Mucosa of rectum (tissue), 2 donors: ENCODE measurements at regions not wholly inside any gene's neighbourhood (a gene's known extent, or its start where the extent isn't known, plus 50 kb on each side); places are given as distances from the start of the nearest gene placed in this dataset.

Source experiments
- H3K27ac ChIP-seq, 2 donors: one replicate each; pipeline ENCODE4 v1.7.0; 2013; ENCODE audit warnings: inconsistent platforms in 2 of 2, low read depth in 2 of 2, low read length in 2 of 2
- H3K27me3 ChIP-seq, 2 donors: one replicate each; pipeline ENCODE4 v1.7.0; 2013; ENCODE audit warnings: low read length in 2 of 2; ENCODE audit not compliant: control insufficient read depth in 2 of 2, insufficient read depth in 2 of 2
- H3K36me3 ChIP-seq, 2 donors: one replicate each; pipeline ENCODE4 v1.7.0; 2013; ENCODE audit warnings: low read length in 2 of 2; ENCODE audit not compliant: control insufficient read depth in 2 of 2, insufficient read depth in 2 of 2
- H3K4me1 ChIP-seq, 2 donors: one replicate each; pipeline ENCODE4 v1.7.0; 2013; ENCODE audit warnings: low read length in 2 of 2, mild to moderate bottlenecking in 1 of 2; ENCODE audit not compliant: control insufficient read depth in 2 of 2, insufficient read depth in 2 of 2
- H3K4me3 ChIP-seq, 2 donors: one replicate each; pipeline ENCODE4 v1.7.0; 2013; ENCODE audit warnings: low read length in 2 of 2
- H3K9ac ChIP-seq, 2 donors: one replicate each; pipeline ENCODE4 v1.7.0; 2013; ENCODE audit warnings: low read length in 2 of 2, low read depth in 1 of 2, mild to moderate bottlenecking in 1 of 2
- H3K9me3 ChIP-seq, 2 donors: one replicate each; pipeline ENCODE4 v1.7.0; 2013; ENCODE audit warnings: low read length in 2 of 2; ENCODE audit not compliant: control insufficient read depth in 2 of 2
- donor health status: healthy.
- donor health status: Normal muscosa, but diverticular disease.

DNA sequence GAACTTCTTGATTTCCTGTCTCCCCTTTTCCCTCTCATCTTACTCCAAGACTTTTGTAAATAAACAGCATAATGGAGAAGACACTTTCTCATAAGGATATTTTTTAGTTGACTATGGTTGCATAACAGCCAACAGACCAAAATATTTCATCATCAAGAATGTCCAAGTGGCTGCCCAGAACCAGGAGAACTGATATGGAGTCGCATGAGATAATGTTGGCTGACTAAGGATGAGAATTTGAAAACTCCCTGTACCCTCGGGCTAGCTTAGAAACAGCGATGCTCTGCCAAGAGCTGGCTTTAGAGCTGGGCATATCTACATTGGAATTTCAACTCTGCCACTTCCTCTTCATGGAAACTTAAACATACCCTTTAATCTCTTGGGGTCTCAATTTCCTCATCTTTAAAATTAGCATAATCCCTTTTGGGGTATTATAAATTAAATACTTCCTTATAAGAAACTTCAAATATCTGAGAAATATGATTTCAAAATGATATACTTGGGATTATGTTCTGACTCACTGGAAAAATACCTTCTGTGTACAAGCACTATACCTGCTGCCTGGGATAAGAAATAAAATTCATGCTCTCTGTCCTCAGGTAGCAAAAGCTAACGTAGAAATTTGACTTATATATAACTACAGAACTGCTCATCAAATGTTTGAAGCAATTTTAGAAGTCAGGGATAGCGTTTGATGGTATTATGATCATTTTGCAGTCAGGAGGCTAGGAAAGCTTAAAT is 777.3 kb downstream of the LTN1 start:
- H3K9me3 ChIP-seq = no peaks in the 10 kb centered on the region
- no peak overlapping the region for H3K27ac ChIP-seq
- H3K9ac ChIP-seq = no peak overlapping the region
- no peaks in the 10 kb centered on the region for H3K27me3 ChIP-seq
- H3K4me1 ChIP-seq = no peaks in the 10 kb centered on the region
- H3K36me3 ChIP-seq = no peaks in the 10 kb centered on the region
- H3K4me3 ChIP-seq = no peak overlapping the region

DNA sequence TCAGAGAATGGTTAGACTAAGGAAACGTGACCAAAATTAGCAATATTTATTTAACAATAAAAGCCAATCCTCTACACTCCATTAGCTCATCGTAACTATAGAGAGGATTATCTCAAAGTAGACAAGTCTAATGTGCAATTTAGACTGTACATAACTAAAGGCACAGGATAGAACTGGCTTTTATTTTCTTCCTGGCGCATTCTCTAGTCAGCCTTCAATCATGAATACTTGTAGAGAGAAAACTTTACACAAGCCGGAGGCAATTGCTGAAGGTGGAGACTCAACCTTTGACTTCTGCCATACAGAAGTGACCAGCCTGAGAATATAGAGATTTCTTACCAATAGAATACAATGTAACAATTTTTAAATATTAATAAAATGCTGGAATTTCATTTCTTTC is 777.9 kb downstream of the LTN1 start:
- Histone ChIP-seq H3K4me1 (no peaks in the 10 kb centered on the region), H3K9me3 (no peaks in the 10 kb centered on the region), H3K27ac (no peak overlapping the region), H3K4me3 (no peak overlapping the region), H3K27me3 (no peaks in the 10 kb centered on the region), H3K9ac (no peak overlapping the region), H3K36me3 (no peaks in the 10 kb centered on the region)

GRCh38 chr21:28213261-28213660 is 779.4 kb downstream of the LTN1 start:
- H3K9me3 ChIP-seq = no peaks in the 10 kb centered on the region
- no peaks in the 10 kb centered on the region for H3K36me3 ChIP-seq
- no peak overlapping the region for H3K4me3 ChIP-seq
- H3K27me3 ChIP-seq = no peaks in the 10 kb centered on the region
- H3K4me1 ChIP-seq = no peaks in the 10 kb centered on the region
- no peak overlapping the region for H3K9ac ChIP-seq
- H3K27ac ChIP-seq = no peak overlapping the region

DNA sequence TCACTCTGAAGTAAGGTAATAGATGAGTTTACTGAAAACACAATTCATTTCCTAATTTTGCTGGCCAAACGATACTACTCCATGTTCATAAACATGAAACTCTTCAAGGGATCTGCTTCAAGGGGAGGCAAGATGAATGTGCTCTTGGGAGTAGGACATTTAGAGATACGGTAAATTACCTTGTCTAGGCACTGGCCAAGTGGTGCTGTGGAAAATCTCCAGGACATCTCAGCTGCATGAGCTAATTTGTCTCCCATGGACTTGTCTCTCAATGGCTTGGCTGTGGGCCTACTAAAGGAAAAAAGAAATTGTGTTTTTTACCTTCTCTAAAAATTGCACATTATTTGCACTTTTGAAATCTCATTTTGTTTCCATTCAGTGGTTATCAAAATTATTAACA is 780.6 kb downstream of the LTN1 start:
- H3K9me3 ChIP-seq = no peaks in the 10 kb centered on the region
- no peak overlapping the region for H3K4me3 ChIP-seq
- no peak overlapping the region for H3K27ac ChIP-seq
- no peaks in the 10 kb centered on the region for H3K36me3 ChIP-seq
- no peak overlapping the region for H3K9ac ChIP-seq
- H3K4me1 ChIP-seq = no peaks in the 10 kb centered on the region
- no peaks in the 10 kb centered on the region for H3K27me3 ChIP-seq

- H3K4me1 ChIP-seq = no peaks in the 10 kb centered on the region
- no peak overlapping the region for H3K4me3 ChIP-seq
- H3K27ac ChIP-seq = no peak overlapping the region
- no peak overlapping the region for H3K9ac ChIP-seq
- no peaks in the 10 kb centered on the region for H3K36me3 ChIP-seq
- no peaks in the 10 kb centered on the region for H3K9me3 ChIP-seq
- H3K27me3 ChIP-seq = no peaks in the 10 kb centered on the region
These were observed 785.1 kb downstream of the LTN1 start for GRCh38 chr21:28207436-28208173.

DNA sequence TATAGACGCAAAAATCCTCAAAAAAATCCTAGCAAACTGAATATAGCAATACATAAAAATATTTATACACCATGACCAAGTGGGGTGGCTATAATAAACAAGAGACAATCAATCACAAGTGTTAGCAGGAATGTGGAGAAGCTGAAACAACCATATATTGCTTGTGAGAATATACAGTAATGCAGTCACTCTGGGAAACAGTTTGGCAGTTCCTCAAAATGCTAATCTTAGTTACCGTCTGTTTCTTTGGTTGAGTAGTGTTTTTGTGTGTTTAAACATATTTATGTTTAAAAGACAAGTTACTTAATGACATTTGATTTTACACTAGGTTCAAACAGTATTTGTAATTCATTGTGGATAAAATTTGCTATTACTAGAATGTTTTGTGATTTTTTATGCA is 792.0 kb downstream of the LTN1 start:
- Histone ChIP-seq H3K27ac (no peak overlapping the region), H3K27me3 (no peaks in the 10 kb centered on the region), H3K4me3 (no peak overlapping the region), H3K36me3 (no peaks in the 10 kb centered on the region), H3K9me3 (no peaks in the 10 kb centered on the region), H3K9ac (no peak overlapping the region), H3K4me1 (no peaks in the 10 kb centered on the region)

- no peaks in the 10 kb centered on the region for H3K36me3 ChIP-seq
- no peaks in the 10 kb centered on the region for H3K4me1 ChIP-seq
- H3K27ac ChIP-seq = no peak overlapping the region
- no peaks in the 10 kb centered on the region for H3K27me3 ChIP-seq
- no peak overlapping the region for H3K4me3 ChIP-seq
- H3K9me3 ChIP-seq = peaks cover 0 to 2% of the 10 kb centered on the region in 2 donors
- no peak overlapping the region for H3K9ac ChIP-seq
These were observed 795.7 kb downstream of the LTN1 start for GRCh38 chr21:28196981-28197380.

- Histone ChIP-seq H3K4me1 (no peaks in the 10 kb centered on the region), H3K27me3 (no peaks in the 10 kb centered on the region), H3K27ac (no peak overlapping the region), H3K4me3 (no peak overlapping the region), H3K9me3 (peaks cover 0 to 2% of the 10 kb centered on the region in 2 donors), H3K9ac (no peak overlapping the region), H3K36me3 (no peaks in the 10 kb centered on the region)
These were observed 799.5 kb downstream of the LTN1 start for GRCh38 chr21:28193189-28193588.

- Histone ChIP-seq H3K4me1 (no peaks in the 10 kb centered on the region), H3K9ac (no peak overlapping the region), H3K27ac (no peak overlapping the region), H3K9me3 (no peaks in the 10 kb centered on the region), H3K36me3 (no peaks in the 10 kb centered on the region), H3K27me3 (no peaks in the 10 kb centered on the region), H3K4me3 (no peak overlapping the region)
These were observed 806.1 kb downstream of the LTN1 start for GRCh38 chr21:28186604-28187003.

GRCh38 chr21:28181730-28182129 is 810.9 kb downstream of the LTN1 start:
- Histone ChIP-seq H3K36me3 (no peaks in the 10 kb centered on the region), H3K4me1 (no peaks in the 10 kb centered on the region), H3K9me3 (no peaks in the 10 kb centered on the region), H3K9ac (no peak overlapping the region), H3K4me3 (no peak overlapping the region), H3K27ac (no peak overlapping the region), H3K27me3 (no peaks in the 10 kb centered on the region)
